ENCODE measurements at regions not wholly inside any gene's neighbourhood (a gene's known extent, or its start where the extent isn't known, plus 50 kb on each side); places are given as distances from the start of the nearest gene placed in this dataset.

DNA sequence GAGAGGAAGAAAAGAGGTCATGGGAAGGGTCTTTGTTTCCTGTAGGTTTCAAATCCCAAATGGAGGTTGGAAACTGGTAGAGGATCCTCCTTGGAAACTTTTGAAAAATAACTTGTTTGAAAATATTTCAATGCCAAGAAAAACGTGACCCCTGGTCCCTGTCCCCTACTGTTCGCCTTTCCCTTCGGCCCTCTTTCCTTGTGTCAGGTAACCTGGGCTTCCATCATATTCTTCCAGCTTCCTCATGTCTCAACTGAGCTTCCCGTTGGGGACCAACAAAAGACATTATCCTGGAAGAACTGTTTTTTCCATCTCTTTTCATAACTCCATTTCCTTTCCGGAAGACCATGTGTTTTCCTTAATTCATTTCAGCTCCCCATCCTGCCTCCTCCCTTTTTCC is 266.8 kb upstream of the ANKRD55 start:
- DNase-seq (ENCODE audit: low spot score) (no peak), ATAC-seq (ENCODE audit: insufficient number of reproducible peaks, low FRiP score, low read depth) (no peak)
- Histone ChIP-seq H3K36me3 (no peaks in the 10 kb centered on the region), H3K4me3 (no peak overlapping the region), H3K27me3 (replicated peaks; ENCODE audit: insufficient read depth) (no peaks in the 10 kb centered on the region), H3K4me1 (ENCODE audit: control insufficient read depth in 1 of 2, low read depth in 2 of 2) (no peaks in the 10 kb centered on the region), H3K9me3 (no peaks in the 10 kb centered on the region), H3K27ac (no peak overlapping the region)
- TF ChIP-seq, protein P1, sequence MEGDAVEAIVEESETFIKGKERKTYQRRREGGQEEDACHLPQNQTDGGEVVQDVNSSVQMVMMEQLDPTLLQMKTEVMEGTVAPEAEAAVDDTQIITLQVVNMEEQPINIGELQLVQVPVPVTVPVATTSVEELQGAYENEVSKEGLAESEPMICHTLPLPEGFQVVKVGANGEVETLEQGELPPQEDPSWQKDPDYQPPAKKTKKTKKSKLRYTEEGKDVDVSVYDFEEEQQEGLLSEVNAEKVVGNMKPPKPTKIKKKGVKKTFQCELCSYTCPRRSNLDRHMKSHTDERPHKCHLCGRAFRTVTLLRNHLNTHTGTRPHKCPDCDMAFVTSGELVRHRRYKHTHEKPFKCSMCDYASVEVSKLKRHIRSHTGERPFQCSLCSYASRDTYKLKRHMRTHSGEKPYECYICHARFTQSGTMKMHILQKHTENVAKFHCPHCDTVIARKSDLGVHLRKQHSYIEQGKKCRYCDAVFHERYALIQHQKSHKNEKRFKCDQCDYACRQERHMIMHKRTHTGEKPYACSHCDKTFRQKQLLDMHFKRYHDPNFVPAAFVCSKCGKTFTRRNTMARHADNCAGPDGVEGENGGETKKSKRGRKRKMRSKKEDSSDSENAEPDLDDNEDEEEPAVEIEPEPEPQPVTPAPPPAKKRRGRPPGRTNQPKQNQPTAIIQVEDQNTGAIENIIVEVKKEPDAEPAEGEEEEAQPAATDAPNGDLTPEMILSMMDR (IDR thresholded peaks at IDR 0.05) = no peak

DNA sequence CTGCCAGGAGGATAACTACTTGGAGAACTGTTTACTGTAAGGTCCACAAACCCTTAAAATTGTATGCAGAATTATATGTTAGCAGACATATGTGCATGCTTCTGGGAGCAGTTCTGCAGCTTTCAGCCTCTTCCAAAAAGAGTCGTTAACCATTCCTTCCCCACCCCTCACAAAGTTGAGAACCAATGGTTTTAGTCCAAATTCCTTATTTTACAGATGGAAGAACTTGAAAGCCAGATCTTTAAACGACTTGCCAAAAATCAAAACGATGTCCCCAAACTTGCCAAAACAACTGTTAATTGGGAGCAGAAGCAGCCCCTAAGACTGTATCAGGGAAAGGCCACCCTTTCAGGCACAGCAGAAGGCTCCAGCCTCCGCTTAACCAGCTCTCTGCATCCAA is 266.4 kb upstream of the ANKRD55 start:
- TF ChIP-seq, protein P1 (IDR thresholded peaks at IDR 0.05) = no peak
- Histone ChIP-seq H3K4me3 (no peak overlapping the region), H3K9me3 (no peaks in the 10 kb centered on the region), H3K27me3 (replicated peaks; ENCODE audit: insufficient read depth) (no peaks in the 10 kb centered on the region), H3K36me3 (no peaks in the 10 kb centered on the region), H3K27ac (no peak overlapping the region), H3K4me1 (ENCODE audit: control insufficient read depth in 1 of 2, low read depth in 2 of 2) (no peaks in the 10 kb centered on the region)
- ATAC-seq (ENCODE audit: insufficient number of reproducible peaks, low FRiP score, low read depth) (no peak), DNase-seq (ENCODE audit: low spot score) (no peak)

DNA sequence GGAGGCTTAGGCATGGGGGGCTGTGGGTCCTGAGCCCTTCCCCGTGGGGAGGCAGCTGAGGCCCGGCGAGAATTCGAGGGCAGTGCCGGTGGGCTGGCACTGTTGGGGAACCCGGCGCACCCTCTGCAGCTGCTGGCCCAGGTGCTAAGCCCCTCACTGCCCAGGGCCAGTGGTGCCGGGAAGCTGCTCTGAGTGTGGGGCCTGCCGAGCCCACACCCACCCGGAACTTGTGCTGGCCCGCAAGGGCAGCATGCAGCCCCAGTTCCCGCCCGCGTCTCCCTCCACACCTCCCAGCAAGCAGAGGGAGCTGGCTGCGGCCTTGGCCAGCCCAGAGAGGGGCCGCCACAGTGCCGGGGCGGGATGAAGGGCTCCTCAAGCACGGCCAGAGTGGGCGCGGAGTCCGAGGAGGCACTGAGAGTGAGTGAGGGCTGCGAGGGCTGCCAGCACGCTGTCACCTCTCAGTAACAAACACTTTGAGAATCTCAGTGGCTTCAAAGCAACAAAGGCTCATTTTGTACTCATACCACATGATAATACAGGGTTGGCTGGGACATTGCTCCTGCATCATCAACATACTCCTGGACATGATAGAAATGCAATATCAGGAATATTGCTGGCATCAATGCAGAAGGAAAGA is 265.7 kb upstream of the ANKRD55 start:
- no peak overlapping the region for H3K4me3 ChIP-seq
- no peaks in the 10 kb centered on the region for H3K27me3 ChIP-seq (replicated peaks; ENCODE audit: insufficient read depth)
- no peaks in the 10 kb centered on the region for H3K36me3 ChIP-seq
- ATAC-seq (ENCODE audit: insufficient number of reproducible peaks, low FRiP score, low read depth) = no peak
- no peak for DNase-seq (ENCODE audit: low spot score)
- no peak overlapping the region for H3K27ac ChIP-seq
- TF ChIP-seq, protein P1 (IDR thresholded peaks at IDR 0.05) = no peak
- H3K4me1 ChIP-seq (ENCODE audit: control insufficient read depth in 1 of 2, low read depth in 2 of 2) = no peaks in the 10 kb centered on the region
- no peaks in the 10 kb centered on the region for H3K9me3 ChIP-seq

DNA sequence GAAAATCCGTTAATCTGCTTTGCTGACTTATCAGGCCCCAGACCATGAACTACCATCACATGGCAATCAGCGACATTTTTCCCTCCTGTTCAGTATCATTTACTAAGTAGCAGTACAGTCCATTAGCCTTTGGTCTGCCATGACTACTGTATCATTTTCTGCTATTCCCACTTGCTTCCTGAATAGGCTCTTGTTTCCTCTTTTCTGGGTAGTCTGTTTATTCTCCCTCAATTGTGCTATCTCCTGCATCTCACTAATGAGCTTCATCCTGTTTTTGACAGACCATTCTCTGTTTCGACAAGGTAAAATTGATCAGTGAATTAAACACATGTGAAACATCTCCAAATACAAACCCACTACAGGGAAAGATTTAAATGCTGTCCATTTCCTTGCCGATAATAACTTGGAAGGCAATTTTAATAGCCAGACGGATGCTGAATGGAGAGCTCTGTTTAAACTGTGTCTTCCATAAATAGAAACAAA is 263.5 kb upstream of the ANKRD55 start:
- H3K4me3 ChIP-seq = no peak overlapping the region
- no peaks in the 10 kb centered on the region for H3K36me3 ChIP-seq
- H3K4me1 ChIP-seq (ENCODE audit: control insufficient read depth in 1 of 2, low read depth in 2 of 2) = no peaks in the 10 kb centered on the region
- no peaks in the 10 kb centered on the region for H3K9me3 ChIP-seq
- no peak for DNase-seq (ENCODE audit: low spot score)
- TF ChIP-seq, protein P1 (IDR thresholded peaks at IDR 0.05) = no peak
- no peak for ATAC-seq (ENCODE audit: insufficient number of reproducible peaks, low FRiP score, low read depth)
- no peaks in the 10 kb centered on the region for H3K27me3 ChIP-seq (replicated peaks; ENCODE audit: insufficient read depth)
- no peak overlapping the region for H3K27ac ChIP-seq

DNA sequence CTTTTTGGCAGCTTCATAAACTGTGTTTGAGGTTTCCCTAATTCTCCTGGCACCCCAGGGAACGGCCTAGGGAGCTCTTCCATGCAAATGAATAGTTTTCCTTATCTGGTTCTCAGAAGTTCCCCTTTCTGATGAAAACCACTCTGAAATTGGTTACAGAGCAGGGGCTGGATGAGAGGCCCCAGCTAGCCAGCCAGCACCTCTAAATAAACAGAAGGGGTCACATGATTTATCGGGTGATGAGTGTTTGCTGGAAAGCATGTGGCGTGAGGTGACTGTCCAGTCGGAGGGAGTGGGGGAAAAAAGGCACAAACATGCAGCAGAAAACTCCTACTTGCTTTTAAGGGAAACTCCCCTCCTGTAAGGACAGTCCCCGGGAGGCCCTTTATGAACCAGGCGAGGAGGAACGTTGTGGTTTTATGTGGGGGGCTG is 261.2 kb upstream of the ANKRD55 start:
- Histone ChIP-seq H3K4me1 (ENCODE audit: control insufficient read depth in 1 of 2, low read depth in 2 of 2) (no peaks in the 10 kb centered on the region), H3K9me3 (no peaks in the 10 kb centered on the region), H3K27me3 (replicated peaks; ENCODE audit: insufficient read depth) (no peaks in the 10 kb centered on the region), H3K36me3 (no peaks in the 10 kb centered on the region), H3K4me3 (no peak overlapping the region), H3K27ac (no peak overlapping the region)
- ATAC-seq (ENCODE audit: insufficient number of reproducible peaks, low FRiP score, low read depth) (no peak), DNase-seq (ENCODE audit: low spot score) (no peak)
- TF ChIP-seq, protein P1 (IDR thresholded peaks at IDR 0.05) = no peak

Measured in thoracic aorta (tissue), 2 donors.